Nephron progenitor cell (in vitro differentiated cells): ENCODE measurements at regions not wholly inside any gene's neighbourhood (a gene's known extent, or its start where the extent isn't known, plus 50 kb on each side); places are given as distances from the start of the nearest gene placed in this dataset.

Experiments used
- DNase-seq: peaks from one replicate; pipeline ENCODE4 v3.0.0; 2021
- H3K27ac Mint-ChIP-seq: 2 replicates; pipeline ENCODE4 v1.8.0; 2021; ENCODE audit warnings: mild to moderate bottlenecking, moderate library complexity, mixed read lengths
- H3K27me3 Mint-ChIP-seq: 2 replicates; pipeline ENCODE4 v1.8.0; 2021; ENCODE audit warnings: mild to moderate bottlenecking, low read depth, mixed read lengths; ENCODE audit not compliant: poor library complexity
- H3K36me3 Mint-ChIP-seq: 2 replicates; pipeline ENCODE4 v1.8.0; 2021; ENCODE audit warnings: low read depth, mixed read lengths
- H3K4me1 Mint-ChIP-seq: 2 replicates; pipeline ENCODE4 v1.8.0; 2021; ENCODE audit warnings: mixed read lengths
- H3K4me3 Mint-ChIP-seq: 2 replicates; pipeline ENCODE4 v1.8.0; 2021; ENCODE audit warnings: mild to moderate bottlenecking, moderate library complexity, mixed read lengths
- H3K9me3 Mint-ChIP-seq: 2 replicates; pipeline ENCODE4 v1.8.0; 2021; ENCODE audit warnings: mild to moderate bottlenecking, moderate library complexity, mixed read lengths
- TF ChIP-seq, protein P1 (sequence below): fragments of 200-600 bp; sonication (generic); IDR thresholded peaks from 2 replicates; pipeline ENCODE4 v1.5.0; 2021; ENCODE audit warnings: antibody characterized with exemption

DNA sequence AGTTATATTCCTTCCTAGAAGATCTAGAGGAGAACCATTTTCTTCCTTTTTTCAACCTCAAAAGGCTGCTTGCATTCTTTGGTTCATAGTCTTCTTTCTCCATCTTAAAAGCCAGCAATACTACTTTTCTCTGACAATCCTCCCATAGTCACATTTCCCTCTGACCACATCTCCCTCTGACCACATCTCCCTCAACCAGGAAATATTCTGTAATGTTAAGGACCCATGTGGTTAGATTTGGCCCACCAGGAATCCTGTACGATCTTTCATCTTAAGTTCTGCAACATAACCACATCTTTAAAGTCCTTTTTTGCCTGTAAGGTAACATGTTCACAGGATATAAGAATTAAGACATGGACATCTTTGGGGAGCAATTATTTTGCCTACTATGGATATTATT, 179.4 kb upstream of the SPEF2 start:
- H3K4me3 Mint-ChIP-seq: no peak overlapping the region
- TF ChIP-seq, protein P1, sequence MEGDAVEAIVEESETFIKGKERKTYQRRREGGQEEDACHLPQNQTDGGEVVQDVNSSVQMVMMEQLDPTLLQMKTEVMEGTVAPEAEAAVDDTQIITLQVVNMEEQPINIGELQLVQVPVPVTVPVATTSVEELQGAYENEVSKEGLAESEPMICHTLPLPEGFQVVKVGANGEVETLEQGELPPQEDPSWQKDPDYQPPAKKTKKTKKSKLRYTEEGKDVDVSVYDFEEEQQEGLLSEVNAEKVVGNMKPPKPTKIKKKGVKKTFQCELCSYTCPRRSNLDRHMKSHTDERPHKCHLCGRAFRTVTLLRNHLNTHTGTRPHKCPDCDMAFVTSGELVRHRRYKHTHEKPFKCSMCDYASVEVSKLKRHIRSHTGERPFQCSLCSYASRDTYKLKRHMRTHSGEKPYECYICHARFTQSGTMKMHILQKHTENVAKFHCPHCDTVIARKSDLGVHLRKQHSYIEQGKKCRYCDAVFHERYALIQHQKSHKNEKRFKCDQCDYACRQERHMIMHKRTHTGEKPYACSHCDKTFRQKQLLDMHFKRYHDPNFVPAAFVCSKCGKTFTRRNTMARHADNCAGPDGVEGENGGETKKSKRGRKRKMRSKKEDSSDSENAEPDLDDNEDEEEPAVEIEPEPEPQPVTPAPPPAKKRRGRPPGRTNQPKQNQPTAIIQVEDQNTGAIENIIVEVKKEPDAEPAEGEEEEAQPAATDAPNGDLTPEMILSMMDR: no peak
- no peaks in the 10 kb centered on the region for H3K27me3 Mint-ChIP-seq
- H3K4me1 Mint-ChIP-seq: no peaks in the 10 kb centered on the region
- H3K27ac Mint-ChIP-seq: no peak overlapping the region
- H3K9me3 Mint-ChIP-seq: no peaks in the 10 kb centered on the region
- no peak for DNase-seq
- no peaks in the 10 kb centered on the region for H3K36me3 Mint-ChIP-seq

DNA sequence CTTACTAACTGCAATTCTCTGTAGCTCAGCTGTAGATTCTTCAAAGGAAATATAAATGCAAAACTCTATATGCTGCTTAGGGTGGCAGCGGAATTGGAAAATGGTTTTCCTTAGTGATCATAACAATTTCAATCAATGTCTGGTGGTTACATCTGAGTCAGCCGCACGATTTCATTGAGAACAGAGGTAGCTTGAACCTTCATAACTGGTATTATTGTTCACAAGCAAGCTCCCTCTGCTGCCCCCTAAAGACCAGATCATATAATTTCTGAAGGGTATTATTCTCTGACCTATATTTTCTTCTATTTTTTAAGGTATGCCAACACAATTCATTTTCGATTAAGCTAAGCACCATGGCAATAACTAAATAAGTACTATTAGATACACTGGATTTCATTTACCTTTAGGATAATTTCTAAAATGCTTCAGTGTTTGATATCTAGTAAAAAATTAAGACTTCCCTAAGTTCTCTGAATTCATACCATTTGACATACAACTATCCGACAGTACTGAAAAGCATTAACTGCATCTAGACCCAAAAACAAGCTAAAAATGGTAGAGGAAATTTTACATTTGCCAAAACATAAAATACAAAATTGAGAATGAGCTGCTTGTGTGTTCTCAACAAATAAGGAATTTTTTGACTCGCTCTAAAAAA, 181.1 kb upstream of the SPEF2 start:
- Mint-ChIP-seq H3K36me3 (no peaks in the 10 kb centered on the region), H3K4me1 (no peaks in the 10 kb centered on the region), H3K27me3 (peaks cover 4% of the 10 kb centered on the region), H3K4me3 (no peak overlapping the region), H3K27ac (no peak overlapping the region), H3K9me3 (no peaks in the 10 kb centered on the region)
- TF ChIP-seq, protein P1: peak; percentile 51
- no peak for DNase-seq

GRCh38 chr5:35430381-35431162, 187.1 kb upstream of the SPEF2 start:
- H3K4me3 Mint-ChIP-seq: no peak overlapping the region
- H3K36me3 Mint-ChIP-seq: no peaks in the 10 kb centered on the region
- no peak overlapping the region for H3K27ac Mint-ChIP-seq
- no peak for DNase-seq
- TF ChIP-seq, protein P1: no peak
- H3K27me3 Mint-ChIP-seq: peaks cover 11% of the 10 kb centered on the region
- H3K9me3 Mint-ChIP-seq: no peaks in the 10 kb centered on the region
- peaks cover 4% of the 10 kb centered on the region for H3K4me1 Mint-ChIP-seq

DNA sequence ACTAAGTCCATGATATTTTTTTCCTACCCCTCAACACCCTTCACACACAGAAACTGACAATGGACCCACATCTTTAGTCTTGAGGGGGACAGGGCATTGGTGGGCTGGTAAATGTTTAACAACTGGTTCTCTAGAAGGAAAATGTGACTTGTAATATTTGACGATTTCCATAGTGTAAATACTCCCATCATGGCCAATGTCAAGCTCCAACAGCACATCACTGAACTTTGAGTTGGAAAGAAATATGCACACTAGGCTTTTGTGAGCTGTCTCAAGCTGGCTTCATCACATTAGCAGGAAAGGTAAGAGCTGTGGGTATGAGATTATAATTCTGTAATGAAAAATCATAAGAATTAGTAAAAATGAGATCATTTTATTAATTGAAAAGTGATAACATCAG, 189.9 kb upstream of the PRLR start:
- H3K4me3 Mint-ChIP-seq: no peak overlapping the region
- DNase-seq: no peak
- no peaks in the 10 kb centered on the region for H3K9me3 Mint-ChIP-seq
- H3K27me3 Mint-ChIP-seq: no peaks in the 10 kb centered on the region
- H3K27ac Mint-ChIP-seq: no peak overlapping the region
- H3K4me1 Mint-ChIP-seq: no peaks in the 10 kb centered on the region
- TF ChIP-seq, protein P1: no peak
- no peaks in the 10 kb centered on the region for H3K36me3 Mint-ChIP-seq

DNA sequence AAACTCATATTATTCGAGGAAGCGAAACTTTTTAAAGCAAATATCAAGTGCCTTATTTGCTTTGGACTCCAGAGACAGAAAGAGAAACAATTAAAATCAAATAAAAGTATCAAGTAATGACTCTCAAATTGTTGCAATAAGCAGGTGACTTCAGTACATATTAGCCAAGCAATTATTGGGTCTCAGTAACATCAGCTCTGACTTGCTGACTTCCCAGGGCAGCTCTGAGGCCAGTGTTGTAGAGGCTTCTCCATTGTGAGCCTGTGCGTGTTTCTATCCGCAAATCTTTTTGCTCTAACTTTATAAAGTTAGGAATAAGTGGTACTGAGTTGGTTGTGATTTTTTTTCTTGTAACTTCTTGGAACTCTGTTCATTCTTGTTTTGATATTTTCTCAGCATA, 186.8 kb upstream of the PRLR start:
- TF ChIP-seq, protein P1: no peak
- Mint-ChIP-seq H3K27ac (no peak overlapping the region), H3K4me1 (no peaks in the 10 kb centered on the region), H3K27me3 (no peaks in the 10 kb centered on the region), H3K4me3 (no peak overlapping the region), H3K9me3 (peaks cover 13% of the 10 kb centered on the region), H3K36me3 (no peaks in the 10 kb centered on the region)
- DNase-seq: no peak
